Activated B cell treated with CpG ODN at 0.5 μM for 24 hours (primary cell): ENCODE measurements at regions not wholly inside any gene's neighbourhood (a gene's known extent, or its start where the extent isn't known, plus 50 kb on each side); places are given as distances from the start of the nearest gene placed in this dataset.

Experiments used
- ATAC-seq: fragments of 200-7000 bp; cut with Tn5 transposase; one replicate; pipeline ENCODE4 v1.10.0; 2021; ENCODE audit warnings: low read depth, mild to moderate bottlenecking, moderate library complexity
- CTCF ChIA-PET: fragments of 350-600 bp; sonication (Branson Sonifier 250); formaldehyde crosslinking; loops from one replicate; lab custom pipeline; 2021; ENCODE audit warnings: antibody characterized with exemption; lab: Charles Lee
- POLR2A ChIA-PET: fragments of 350-600 bp; sonication (Branson Sonifier 250); formaldehyde crosslinking; loops from one replicate; lab custom pipeline; 2021; ENCODE audit warnings: antibody characterized with exemption; lab: Charles Lee
- DNase-seq: peaks from one replicate; pipeline ENCODE4 v3.0.0; 2022
- H3K27ac Mint-ChIP-seq: one replicate; pipeline ENCODE4 v1.8.0; 2020; ENCODE audit warnings: mixed read lengths
- H3K27me3 Mint-ChIP-seq: one replicate; pipeline ENCODE4 v1.8.0; 2021; ENCODE audit warnings: mixed read lengths
- H3K36me3 Mint-ChIP-seq: one replicate; pipeline ENCODE4 v1.8.0; 2021; ENCODE audit warnings: low read depth, mixed read lengths
- H3K4me1 Mint-ChIP-seq: one replicate; pipeline ENCODE4 v1.8.0; 2021; ENCODE audit warnings: mixed read lengths
- H3K4me3 Mint-ChIP-seq: one replicate; pipeline ENCODE4 v1.8.0; 2020; ENCODE audit warnings: mild to moderate bottlenecking, mixed read lengths
- H3K9me3 Mint-ChIP-seq: one replicate; pipeline ENCODE4 v1.8.0; 2020; ENCODE audit warnings: mixed read lengths
- CTCF ChIP-seq: fragments of 200-600 bp; IDR thresholded peaks from one replicate; pipeline ENCODE4 v1.8.0; 2022; ENCODE audit warnings: antibody characterized with exemption, mild to moderate bottlenecking
- intact Hi-C: fragments of 100-400 bp; cut with micrococcal nuclease; formaldehyde crosslinking; loops from one replicate; pipeline ENCODE4 v1.15.1; 2024

GRCh38 chr20:52410731-52411234, 219.2 kb upstream of the ZFP64 start:
- POLR2A ChIA-PET: no interaction called here
- peaks cover 16% of the 10 kb centered on the region for H3K4me1 Mint-ChIP-seq
- no peak overlapping the region for H3K4me3 Mint-ChIP-seq
- no peak for TF ChIP-seq CTCF
- H3K36me3 Mint-ChIP-seq: no peaks in the 10 kb centered on the region
- H3K9me3 Mint-ChIP-seq: peaks cover 6% of the 10 kb centered on the region
- DNase-seq (no peak), ATAC-seq (no peak)
- CTCF ChIA-PET: no interaction called here
- H3K27ac Mint-ChIP-seq: no peak overlapping the region
- no peaks in the 10 kb centered on the region for H3K27me3 Mint-ChIP-seq
- intact Hi-C loops: no loop called here

- H3K9me3 Mint-ChIP-seq: peaks cover 6% of the 10 kb centered on the region
- no peak overlapping the region for H3K4me3 Mint-ChIP-seq
- ChIA-PET CTCF (no interaction called here), POLR2A (no interaction called here)
- ATAC-seq: no peak
- TF ChIP-seq CTCF: no peak
- H3K27ac Mint-ChIP-seq: no peak overlapping the region
- H3K4me1 Mint-ChIP-seq: peaks cover 22% of the 10 kb centered on the region
- H3K36me3 Mint-ChIP-seq: no peaks in the 10 kb centered on the region
- H3K27me3 Mint-ChIP-seq: no peaks in the 10 kb centered on the region
- intact Hi-C loops: no loop called here
- DNase-seq: no peak
Observed at GRCh38 chr20:52410182-52410647, 218.6 kb upstream of the ZFP64 start.

DNA sequence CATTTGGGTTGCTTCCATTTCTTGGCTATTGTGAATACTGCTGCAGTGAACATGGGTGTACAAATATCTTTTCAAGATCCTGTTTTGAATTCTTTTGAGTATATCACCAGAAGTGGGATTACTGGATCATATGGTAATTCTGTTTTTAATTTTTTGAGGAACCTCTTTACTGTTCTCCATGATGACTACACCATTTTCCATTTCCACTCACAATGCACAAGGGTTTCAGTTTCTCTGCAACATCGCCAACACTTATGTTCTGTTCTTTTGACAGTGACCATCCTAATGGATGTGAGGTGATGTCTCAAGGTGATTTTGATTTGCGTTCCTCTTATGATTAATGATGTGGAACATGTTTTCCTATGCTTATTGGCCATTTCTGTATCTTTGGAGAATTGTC, 214.4 kb upstream of the ZFP64 start:
- TF ChIP-seq CTCF: no peak
- POLR2A ChIA-PET: no interaction called here
- H3K4me1 Mint-ChIP-seq: peaks cover 29% of the 10 kb centered on the region
- no peaks in the 10 kb centered on the region for H3K36me3 Mint-ChIP-seq
- no peak overlapping the region for H3K27ac Mint-ChIP-seq
- peaks cover 3% of the 10 kb centered on the region for H3K9me3 Mint-ChIP-seq
- CTCF ChIA-PET: no interaction called here
- intact Hi-C loops: no loop called here
- ATAC-seq (no peak), DNase-seq (no peak)
- no peaks in the 10 kb centered on the region for H3K27me3 Mint-ChIP-seq
- no peak overlapping the region for H3K4me3 Mint-ChIP-seq

DNA sequence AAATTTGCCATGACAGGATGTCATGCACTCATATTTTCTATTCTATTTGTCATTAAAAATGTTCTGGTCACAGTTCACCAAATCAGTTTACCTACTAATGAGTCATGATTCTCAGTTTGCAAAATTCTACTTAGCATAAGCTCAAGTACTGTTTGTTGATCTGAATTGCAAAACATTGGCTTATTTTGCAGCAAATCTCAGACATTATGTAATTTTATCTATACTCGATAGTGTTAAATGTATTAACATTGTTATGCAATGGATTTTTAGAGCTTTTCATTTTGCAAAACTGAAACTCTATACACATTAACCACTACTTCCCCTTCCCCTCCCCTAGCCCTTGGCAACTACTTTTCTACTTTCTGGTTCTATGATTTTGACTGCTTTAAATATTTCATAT, 213.8 kb upstream of the ZFP64 start:
- Mint-ChIP-seq H3K27me3 (no peaks in the 10 kb centered on the region), H3K36me3 (no peaks in the 10 kb centered on the region), H3K4me3 (no peak overlapping the region), H3K4me1 (peaks cover 27% of the 10 kb centered on the region), H3K27ac (peak overlapping the region; percentile 13), H3K9me3 (peaks cover 3% of the 10 kb centered on the region)
- intact Hi-C loops: no loop called here
- ATAC-seq (peak; percentile 37), DNase-seq (no peak)
- ChIA-PET POLR2A (no interaction called here), CTCF (no interaction called here)
- TF ChIP-seq CTCF: no peak

- Mint-ChIP-seq H3K4me3 (no peak overlapping the region), H3K27ac (no peak overlapping the region), H3K9me3 (peaks cover 3% of the 10 kb centered on the region), H3K4me1 (peaks cover 21% of the 10 kb centered on the region), H3K36me3 (no peaks in the 10 kb centered on the region), H3K27me3 (no peaks in the 10 kb centered on the region)
- no peak for TF ChIP-seq CTCF
- ChIA-PET CTCF (no interaction called here), POLR2A (no interaction called here)
- DNase-seq: no peak
- ATAC-seq: no peak
- intact Hi-C loops: no loop called here
Observed at GRCh38 chr20:52404671-52405070, 213.1 kb upstream of the ZFP64 start.
